Hepatocyte (in vitro differentiated cells): ENCODE measurements at regions not wholly inside any gene's neighbourhood (a gene's known extent, or its start where the extent isn't known, plus 50 kb on each side); places are given as distances from the start of the nearest gene placed in this dataset.

Source experiments
- DNase-seq: peaks from one replicate; pipeline ENCODE4 v3.0.0-alpha.2; 2016; ENCODE audit warnings: low spot score
- H2AFZ ChIP-seq: fragments of 200-600 bp; sonication (generic); 2 replicates; pipeline ENCODE4 v1.6.0; 2016; ENCODE audit warnings: antibody characterized with exemption, mild to moderate bottlenecking
- H3K27ac ChIP-seq: fragments of 200-600 bp; sonication (generic); 2 replicates; pipeline ENCODE4 v1.5.1; 2016; ENCODE audit warnings: mild to moderate bottlenecking
- H3K27me3 ChIP-seq: fragments of 200-600 bp; sonication (generic); 2 replicates; pipeline ENCODE4 v1.6.1; 2016
- H3K36me3 ChIP-seq: fragments of 200-600 bp; sonication (generic); replicated peaks from 2 replicates; pipeline ENCODE4 v1.5.1; 2016; ENCODE audit warnings: low read depth; ENCODE audit not compliant: insufficient read depth
- H3K4me1 ChIP-seq: fragments of 200-600 bp; sonication (generic); 2 replicates; pipeline ENCODE4 v1.5.1; 2016; ENCODE audit warnings: mild to moderate bottlenecking, moderate library complexity; ENCODE audit not compliant: insufficient read depth
- H3K4me2 ChIP-seq: fragments of 200-600 bp; sonication (generic); 2 replicates; pipeline ENCODE4 v1.6.0; 2016
- H3K4me3 ChIP-seq: fragments of 200-600 bp; sonication (generic); 2 replicates; pipeline ENCODE4 v1.5.1; 2016; ENCODE audit warnings: mild to moderate bottlenecking
- H3K79me2 ChIP-seq: fragments of 200-600 bp; sonication (generic); 2 replicates; pipeline ENCODE4 v1.6.0; 2017; ENCODE audit warnings: mild to moderate bottlenecking
- H3K9me2 ChIP-seq: fragments of 200-600 bp; sonication (generic); replicated peaks from 2 replicates; pipeline ENCODE4 v1.6.0; 2017; ENCODE audit warnings: mild to moderate bottlenecking; ENCODE audit not compliant: insufficient read depth
- H3K9me3 ChIP-seq: fragments of 200-600 bp; sonication (generic); 2 replicates; pipeline ENCODE4 v1.5.1; 2016; ENCODE audit warnings: low read depth, mild to moderate bottlenecking
- H4K20me1 ChIP-seq: fragments of 200-600 bp; sonication (generic); 2 replicates; pipeline ENCODE4 v1.6.0; 2016; ENCODE audit warnings: mild to moderate bottlenecking; ENCODE audit not compliant: insufficient read depth, poor library complexity, severe bottlenecking
- EZH2 ChIP-seq: fragments of 200-600 bp; sonication (generic); IDR thresholded peaks from 2 replicates; pipeline ENCODE4 v1.6.1; 2016; ENCODE audit warnings: antibody characterized with exemption, mild to moderate bottlenecking, borderline replicate concordance
- EZH2phosphoT487 ChIP-seq: fragments of 200-600 bp; sonication (generic); IDR thresholded peaks from one replicate; pipeline ENCODE4 v1.6.1; 2018; ENCODE audit warnings: antibody characterized with exemption, mild to moderate bottlenecking, low read depth, moderate library complexity; ENCODE audit not compliant: unreplicated experiment, severe bottlenecking
- WGBS: methylation state at CpG from one replicate; pipeline ENCODE4 v1.1.6; 2016; ENCODE audit warnings: low lambda C conversion rate; ENCODE audit errors: missing lambda C conversion rate; 5-methylcytosine and 5-hydroxymethylcytosine counted together
- TF ChIP-seq, protein P1 (sequence below): fragments of 200-600 bp; sonication (generic); IDR thresholded peaks from 2 replicates; pipeline ENCODE4 v1.5.1; 2016; ENCODE audit warnings: antibody characterized with exemption, mild to moderate bottlenecking; ENCODE audit not compliant: poor library complexity

- Histone ChIP-seq H3K79me2 (no peaks in the 10 kb centered on the region), H3K27ac (no peak overlapping the region), H2AFZ (no peak overlapping the region), H3K4me3 (no peak overlapping the region), H3K9me2 (no peaks in the 10 kb centered on the region), H3K9me3 (no peaks in the 10 kb centered on the region), H4K20me1 (no peaks in the 10 kb centered on the region), H3K4me2 (no peak overlapping the region), H3K4me1 (no peaks in the 10 kb centered on the region), H3K36me3 (no peaks in the 10 kb centered on the region), H3K27me3 (no peaks in the 10 kb centered on the region)
- DNase-seq: no peak
- TF ChIP-seq, protein P1, sequence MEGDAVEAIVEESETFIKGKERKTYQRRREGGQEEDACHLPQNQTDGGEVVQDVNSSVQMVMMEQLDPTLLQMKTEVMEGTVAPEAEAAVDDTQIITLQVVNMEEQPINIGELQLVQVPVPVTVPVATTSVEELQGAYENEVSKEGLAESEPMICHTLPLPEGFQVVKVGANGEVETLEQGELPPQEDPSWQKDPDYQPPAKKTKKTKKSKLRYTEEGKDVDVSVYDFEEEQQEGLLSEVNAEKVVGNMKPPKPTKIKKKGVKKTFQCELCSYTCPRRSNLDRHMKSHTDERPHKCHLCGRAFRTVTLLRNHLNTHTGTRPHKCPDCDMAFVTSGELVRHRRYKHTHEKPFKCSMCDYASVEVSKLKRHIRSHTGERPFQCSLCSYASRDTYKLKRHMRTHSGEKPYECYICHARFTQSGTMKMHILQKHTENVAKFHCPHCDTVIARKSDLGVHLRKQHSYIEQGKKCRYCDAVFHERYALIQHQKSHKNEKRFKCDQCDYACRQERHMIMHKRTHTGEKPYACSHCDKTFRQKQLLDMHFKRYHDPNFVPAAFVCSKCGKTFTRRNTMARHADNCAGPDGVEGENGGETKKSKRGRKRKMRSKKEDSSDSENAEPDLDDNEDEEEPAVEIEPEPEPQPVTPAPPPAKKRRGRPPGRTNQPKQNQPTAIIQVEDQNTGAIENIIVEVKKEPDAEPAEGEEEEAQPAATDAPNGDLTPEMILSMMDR: no peak
- TF ChIP-seq EZH2phosphoT487: no peak
- no peak for TF ChIP-seq EZH2
Measured at GRCh38 chr2:21552981-21553380, 429.2 kb downstream of the TDRD15 start.

GRCh38 chr2:21559351-21559750, 435.6 kb downstream of the TDRD15 start:
- no peak overlapping the region for H3K27ac ChIP-seq
- 80% methylated on average over 4 of the region's 4 CpGs for WGBS
- DNase-seq: no peak
- no peaks in the 10 kb centered on the region for H3K27me3 ChIP-seq
- H3K4me3 ChIP-seq: no peak overlapping the region
- no peaks in the 10 kb centered on the region for H3K4me1 ChIP-seq
- H3K9me2 ChIP-seq: no peaks in the 10 kb centered on the region
- no peak overlapping the region for H2AFZ ChIP-seq
- no peaks in the 10 kb centered on the region for H3K9me3 ChIP-seq
- H3K4me2 ChIP-seq: no peak overlapping the region
- H3K79me2 ChIP-seq: no peaks in the 10 kb centered on the region
- TF ChIP-seq, protein P1: no peak
- no peak for TF ChIP-seq EZH2
- no peak for TF ChIP-seq EZH2phosphoT487
- H4K20me1 ChIP-seq: no peaks in the 10 kb centered on the region
- no peaks in the 10 kb centered on the region for H3K36me3 ChIP-seq

DNA sequence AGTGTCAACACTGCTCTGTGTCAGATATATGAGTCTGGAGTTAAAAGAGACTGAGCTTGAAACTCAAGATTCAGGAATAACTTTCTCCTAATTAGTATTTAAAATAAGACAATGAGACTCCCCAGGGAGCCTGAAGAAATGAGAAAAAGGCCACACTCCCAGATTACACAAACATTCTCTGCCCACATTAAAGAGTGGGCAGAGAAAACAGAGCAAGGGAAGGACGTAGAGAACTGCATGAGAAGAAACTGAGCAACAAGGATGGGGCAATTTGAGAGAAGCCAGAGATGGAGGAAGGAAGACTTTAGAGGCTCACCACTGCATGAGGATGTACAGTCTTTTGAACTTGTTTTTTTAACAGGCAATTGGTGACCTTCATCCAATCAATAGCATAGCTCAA, 438.2 kb downstream of the TDRD15 start:
- Histone ChIP-seq H3K9me3 (no peaks in the 10 kb centered on the region), H3K36me3 (no peaks in the 10 kb centered on the region), H2AFZ (no peak overlapping the region), H3K79me2 (no peaks in the 10 kb centered on the region), H3K9me2 (no peaks in the 10 kb centered on the region), H3K27me3 (no peaks in the 10 kb centered on the region), H3K4me2 (no peak overlapping the region), H4K20me1 (no peaks in the 10 kb centered on the region), H3K4me3 (no peak overlapping the region), H3K4me1 (no peaks in the 10 kb centered on the region), H3K27ac (no peak overlapping the region)
- no peak for DNase-seq
- 0% methylated on average over 1 of the region's 1 CpG for WGBS
- TF ChIP-seq EZH2 (no peak), EZH2phosphoT487 (no peak)
- TF ChIP-seq, protein P1: no peak

DNA sequence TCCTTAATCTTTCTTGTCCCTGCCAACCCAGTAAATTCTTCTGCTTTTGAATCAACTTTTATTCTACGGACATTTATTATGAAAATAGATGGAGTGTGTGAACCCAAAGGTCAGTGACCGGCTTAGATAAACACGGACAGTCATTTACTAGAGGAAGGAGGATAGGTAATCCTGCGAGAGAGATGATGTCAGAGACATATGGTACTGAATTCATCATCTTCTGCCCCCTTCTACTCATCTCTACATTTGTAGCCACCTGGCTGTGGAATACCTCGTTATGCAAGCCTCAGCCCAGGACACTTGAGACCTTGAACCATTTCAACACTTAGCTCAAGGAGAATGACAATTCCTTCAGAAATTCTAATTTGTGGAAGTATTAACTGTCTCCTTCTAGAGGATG, 443.6 kb downstream of the TDRD15 start:
- Histone ChIP-seq H3K79me2 (no peaks in the 10 kb centered on the region), H4K20me1 (no peaks in the 10 kb centered on the region), H3K27ac (no peak overlapping the region), H3K4me3 (no peak overlapping the region), H3K27me3 (no peaks in the 10 kb centered on the region), H3K9me3 (no peaks in the 10 kb centered on the region), H3K4me1 (no peaks in the 10 kb centered on the region), H2AFZ (no peak overlapping the region), H3K9me2 (no peaks in the 10 kb centered on the region), H3K4me2 (no peak overlapping the region), H3K36me3 (no peaks in the 10 kb centered on the region)
- no peak for DNase-seq
- TF ChIP-seq EZH2: no peak
- TF ChIP-seq, protein P1: no peak
- TF ChIP-seq EZH2phosphoT487: no peak
- 66% methylated on average over 5 of the region's 5 CpGs for WGBS
